ENCODE measurements at regions not wholly inside any gene's neighbourhood (a gene's known extent, or its start where the extent isn't known, plus 50 kb on each side); places are given as distances from the start of the nearest gene placed in this dataset.

- no peaks in the 10 kb centered on the region for H3K36me3 ChIP-seq (ENCODE audit: control insufficient read depth in 1 of 2, insufficient read depth in 2 of 2, low read length in 2 of 2)
- no peak overlapping the region for H2AK5ac ChIP-seq (ENCODE audit: low read length)
- no peak overlapping the region for H2BK12ac ChIP-seq (ENCODE audit: low read length)
- no peak overlapping the region for H3K27ac ChIP-seq (ENCODE audit: low read depth, low read length)
- H3K79me2 ChIP-seq (ENCODE audit: control insufficient read depth, insufficient read depth, low read length, poor library complexity): no peaks in the 10 kb centered on the region
- no peak overlapping the region for H3K4ac ChIP-seq (ENCODE audit: low read depth, low read length)
- peaks cover 2% of the 10 kb centered on the region for H3K9me3 ChIP-seq (ENCODE audit: insufficient read depth, low read depth, low read length)
- no peak overlapping the region for H2AFZ ChIP-seq (ENCODE audit: insufficient read depth, low read length, poor library complexity)
- no peak overlapping the region for H4K8ac ChIP-seq (ENCODE audit: low read depth, low read length)
- H3K9ac ChIP-seq (ENCODE audit: low read length): no peak overlapping the region
- no peaks in the 10 kb centered on the region for H3K79me1 ChIP-seq (ENCODE audit: low read length)
- H3K18ac ChIP-seq (ENCODE audit: low read length): no peak overlapping the region
- H3K4me2 ChIP-seq (ENCODE audit: low read length): no peak overlapping the region
- H2BK120ac ChIP-seq (ENCODE audit: insufficient read depth, low read length, poor library complexity): no peak overlapping the region
- no peak for DNase-seq
- no CpG with 5 or more reads among the region's 20 CpGs for WGBS (ENCODE audit: extremely low coverage, insufficient coverage, insufficient read length)
- no peaks in the 10 kb centered on the region for H3K4me1 ChIP-seq (ENCODE audit: control insufficient read depth in 1 of 2, insufficient read depth in 2 of 2, low read length in 2 of 2)
- H4K91ac ChIP-seq (ENCODE audit: low read depth, low read length): no peak overlapping the region
- no peak overlapping the region for H2BK5ac ChIP-seq (ENCODE audit: low read depth, low read length, poor library complexity)
- H3K4me3 ChIP-seq (ENCODE audit: low read depth, low read length): no peak overlapping the region
- H4K12ac ChIP-seq (ENCODE audit: low read depth, low read length): no peak overlapping the region
- H3K14ac ChIP-seq (ENCODE audit: low read length): no peak overlapping the region
- H3K27me3 ChIP-seq (ENCODE audit: insufficient read depth, low read length): no peaks in the 10 kb centered on the region
- no peak overlapping the region for H3K23ac ChIP-seq (ENCODE audit: low read length)
Observed at GRCh38 chr2:238697193-238698071, 150.5 kb upstream of the TWIST2 start.

- H3K4me2 ChIP-seq (ENCODE audit: low read length): no peak overlapping the region
- no peak overlapping the region for H3K4me3 ChIP-seq (ENCODE audit: low read depth, low read length)
- no peak overlapping the region for H3K18ac ChIP-seq (ENCODE audit: low read length)
- no peak for DNase-seq
- H3K79me1 ChIP-seq (ENCODE audit: low read length): no peaks in the 10 kb centered on the region
- H4K12ac ChIP-seq (ENCODE audit: low read depth, low read length): no peak overlapping the region
- no peak overlapping the region for H3K4ac ChIP-seq (ENCODE audit: low read depth, low read length)
- H3K9me3 ChIP-seq (ENCODE audit: insufficient read depth, low read depth, low read length): no peaks in the 10 kb centered on the region
- no CpG with 5 or more reads among the region's 7 CpGs for whole genome bisulfite sequencing (ENCODE audit: extremely low coverage, insufficient coverage, insufficient read length)
- no peak overlapping the region for H3K9ac ChIP-seq (ENCODE audit: low read length)
- no peaks in the 10 kb centered on the region for H3K4me1 ChIP-seq (ENCODE audit: control insufficient read depth in 1 of 2, insufficient read depth in 2 of 2, low read length in 2 of 2)
- no peak overlapping the region for H2BK12ac ChIP-seq (ENCODE audit: low read length)
- H4K8ac ChIP-seq (ENCODE audit: low read depth, low read length): no peak overlapping the region
- no peak overlapping the region for H2BK5ac ChIP-seq (ENCODE audit: low read depth, low read length, poor library complexity)
- H3K27ac ChIP-seq (ENCODE audit: low read depth, low read length): no peak overlapping the region
- no peak overlapping the region for H2BK120ac ChIP-seq (ENCODE audit: insufficient read depth, low read length, poor library complexity)
- no peaks in the 10 kb centered on the region for H3K36me3 ChIP-seq (ENCODE audit: control insufficient read depth in 1 of 2, insufficient read depth in 2 of 2, low read length in 2 of 2)
- no peak overlapping the region for H4K91ac ChIP-seq (ENCODE audit: low read depth, low read length)
- H3K79me2 ChIP-seq (ENCODE audit: control insufficient read depth, insufficient read depth, low read length, poor library complexity): no peaks in the 10 kb centered on the region
- H2AFZ ChIP-seq (ENCODE audit: insufficient read depth, low read length, poor library complexity): no peak overlapping the region
- H3K14ac ChIP-seq (ENCODE audit: low read length): no peak overlapping the region
- H2AK5ac ChIP-seq (ENCODE audit: low read length): no peak overlapping the region
- H3K27me3 ChIP-seq (ENCODE audit: insufficient read depth, low read length): no peaks in the 10 kb centered on the region
- H3K23ac ChIP-seq (ENCODE audit: low read length): no peak overlapping the region
Observed at GRCh38 chr2:238698072-238698352, 149.9 kb upstream of the TWIST2 start.

- H3K4me1 ChIP-seq (ENCODE audit: control insufficient read depth in 1 of 2, insufficient read depth in 2 of 2, low read length in 2 of 2): no peaks in the 10 kb centered on the region
- H3K23ac ChIP-seq (ENCODE audit: low read length): no peak overlapping the region
- no peak overlapping the region for H2AFZ ChIP-seq (ENCODE audit: insufficient read depth, low read length, poor library complexity)
- no peak overlapping the region for H2AK5ac ChIP-seq (ENCODE audit: low read length)
- H4K8ac ChIP-seq (ENCODE audit: low read depth, low read length): no peak overlapping the region
- H3K27me3 ChIP-seq (ENCODE audit: insufficient read depth, low read length): no peaks in the 10 kb centered on the region
- no peak overlapping the region for H3K14ac ChIP-seq (ENCODE audit: low read length)
- no peaks in the 10 kb centered on the region for H3K36me3 ChIP-seq (ENCODE audit: control insufficient read depth in 1 of 2, insufficient read depth in 2 of 2, low read length in 2 of 2)
- H4K91ac ChIP-seq (ENCODE audit: low read depth, low read length): no peak overlapping the region
- H2BK12ac ChIP-seq (ENCODE audit: low read length): no peak overlapping the region
- H3K79me1 ChIP-seq (ENCODE audit: low read length): no peaks in the 10 kb centered on the region
- no peak overlapping the region for H2BK120ac ChIP-seq (ENCODE audit: insufficient read depth, low read length, poor library complexity)
- no peaks in the 10 kb centered on the region for H3K79me2 ChIP-seq (ENCODE audit: control insufficient read depth, insufficient read depth, low read length, poor library complexity)
- H3K9me3 ChIP-seq (ENCODE audit: insufficient read depth, low read depth, low read length): no peaks in the 10 kb centered on the region
- no peak overlapping the region for H3K27ac ChIP-seq (ENCODE audit: low read depth, low read length)
- H3K4ac ChIP-seq (ENCODE audit: low read depth, low read length): no peak overlapping the region
- no peak overlapping the region for H3K18ac ChIP-seq (ENCODE audit: low read length)
- no peak overlapping the region for H3K4me2 ChIP-seq (ENCODE audit: low read length)
- no CpG with 5 or more reads among the region's 20 CpGs for WGBS (ENCODE audit: extremely low coverage, insufficient coverage, insufficient read length)
- H3K9ac ChIP-seq (ENCODE audit: low read length): no peak overlapping the region
- H4K12ac ChIP-seq (ENCODE audit: low read depth, low read length): no peak overlapping the region
- no peak for DNase-seq
- no peak overlapping the region for H3K4me3 ChIP-seq (ENCODE audit: low read depth, low read length)
- H2BK5ac ChIP-seq (ENCODE audit: low read depth, low read length, poor library complexity): no peak overlapping the region
Observed at GRCh38 chr2:238698451-238699306, 149.2 kb upstream of the TWIST2 start.

GRCh38 chr2:238699307-238700116 lies 148.4 kb upstream of the TWIST2 start:
- DNase-seq: no peak
- H3K18ac ChIP-seq (ENCODE audit: low read length): no peak overlapping the region
- H2BK5ac ChIP-seq (ENCODE audit: low read depth, low read length, poor library complexity): no peak overlapping the region
- H3K27ac ChIP-seq (ENCODE audit: low read depth, low read length): no peak overlapping the region
- H3K27me3 ChIP-seq (ENCODE audit: insufficient read depth, low read length): no peaks in the 10 kb centered on the region
- H4K8ac ChIP-seq (ENCODE audit: low read depth, low read length): no peak overlapping the region
- no peak overlapping the region for H3K9ac ChIP-seq (ENCODE audit: low read length)
- H3K23ac ChIP-seq (ENCODE audit: low read length): no peak overlapping the region
- H2BK12ac ChIP-seq (ENCODE audit: low read length): no peak overlapping the region
- no peak overlapping the region for H3K4me2 ChIP-seq (ENCODE audit: low read length)
- no peak overlapping the region for H3K4ac ChIP-seq (ENCODE audit: low read depth, low read length)
- no peaks in the 10 kb centered on the region for H3K79me2 ChIP-seq (ENCODE audit: control insufficient read depth, insufficient read depth, low read length, poor library complexity)
- H2AFZ ChIP-seq (ENCODE audit: insufficient read depth, low read length, poor library complexity): no peak overlapping the region
- no peaks in the 10 kb centered on the region for H3K4me1 ChIP-seq (ENCODE audit: control insufficient read depth in 1 of 2, insufficient read depth in 2 of 2, low read length in 2 of 2)
- H4K12ac ChIP-seq (ENCODE audit: low read depth, low read length): no peak overlapping the region
- H3K9me3 ChIP-seq (ENCODE audit: insufficient read depth, low read depth, low read length): no peaks in the 10 kb centered on the region
- H3K79me1 ChIP-seq (ENCODE audit: low read length): no peaks in the 10 kb centered on the region
- H2BK120ac ChIP-seq (ENCODE audit: insufficient read depth, low read length, poor library complexity): no peak overlapping the region
- no CpG with 5 or more reads among the region's 13 CpGs for WGBS (ENCODE audit: extremely low coverage, insufficient coverage, insufficient read length)
- no peak overlapping the region for H3K14ac ChIP-seq (ENCODE audit: low read length)
- no peak overlapping the region for H2AK5ac ChIP-seq (ENCODE audit: low read length)
- no peaks in the 10 kb centered on the region for H3K36me3 ChIP-seq (ENCODE audit: control insufficient read depth in 1 of 2, insufficient read depth in 2 of 2, low read length in 2 of 2)
- no peak overlapping the region for H4K91ac ChIP-seq (ENCODE audit: low read depth, low read length)
- no peak overlapping the region for H3K4me3 ChIP-seq (ENCODE audit: low read depth, low read length)

All from trophoblast cell (in vitro differentiated cells and primary cell).